WTC11 (cell line): ENCODE measurements at regions not wholly inside any gene's neighbourhood (a gene's known extent, or its start where the extent isn't known, plus 50 kb on each side); places are given as distances from the start of the nearest gene placed in this dataset.

Source experiments
- ATAC-seq: fragments of 200-7000 bp; cut with Tn5 transposase; 2 replicates; pipeline ENCODE4 v1.10.0; 2021; ENCODE audit warnings: mild to moderate bottlenecking, moderate library complexity
- CTCF ChIA-PET: fragments of 300-600 bp; sonication (Branson Sonifier 250); formaldehyde crosslinking; loops from one replicate; lab custom pipeline; 2021; ENCODE audit warnings: antibody characterized with exemption; lab: Charles Lee
- POLR2A ChIA-PET: fragments of 350-600 bp; sonication (Branson Sonifier 250); formaldehyde crosslinking; loops from one replicate; lab custom pipeline; 2021; ENCODE audit warnings: antibody characterized with exemption; lab: Charles Lee
- DNase-seq: peaks from one replicate; pipeline ENCODE4 v3.0.0; 2021; ENCODE audit warnings: low spot score
- H3K27ac Mint-ChIP-seq: 2 replicates; pipeline ENCODE4 v1.8.0; 2021; ENCODE audit warnings: mixed read lengths
- H3K27me3 Mint-ChIP-seq: 2 replicates; pipeline ENCODE4 v1.8.0; 2021; ENCODE audit warnings: low read depth, mild to moderate bottlenecking, moderate library complexity, mixed read lengths
- H3K36me3 Mint-ChIP-seq: 2 replicates; pipeline ENCODE4 v1.8.0; 2021; ENCODE audit warnings: mixed read lengths
- H3K4me1 Mint-ChIP-seq: 2 replicates; pipeline ENCODE4 v1.8.0; 2022; ENCODE audit warnings: mixed read lengths
- H3K4me3 Mint-ChIP-seq: 2 replicates; pipeline ENCODE4 v1.8.0; 2021; ENCODE audit warnings: mild to moderate bottlenecking, moderate library complexity, mixed read lengths
- H3K9me3 Mint-ChIP-seq: 2 replicates; pipeline ENCODE4 v1.8.0; 2021; ENCODE audit warnings: mixed read lengths
- CREM ChIP-seq: sonication (generic); formaldehyde crosslinking; IDR thresholded peaks from 2 replicates; pipeline ENCODE4 v1.8.1; 2022; ENCODE audit warnings: mild to moderate bottlenecking, missing genetic modification reagents, moderate library complexity
- ELF4 ChIP-seq: sonication (generic); formaldehyde crosslinking; IDR thresholded peaks from 2 replicates; pipeline ENCODE4 v1.8.1; 2022; ENCODE audit warnings: low read depth, mild to moderate bottlenecking, moderate library complexity, missing genetic modification reagents
- ETV6 ChIP-seq: sonication (generic); formaldehyde crosslinking; IDR thresholded peaks from 2 replicates; pipeline ENCODE4 v1.8.1; 2022; ENCODE audit warnings: mild to moderate bottlenecking, missing genetic modification reagents
- FOXK1 ChIP-seq: sonication (generic); formaldehyde crosslinking; IDR thresholded peaks from 2 replicates; pipeline ENCODE4 v1.8.0; 2022; ENCODE audit warnings: mild to moderate bottlenecking, moderate library complexity, missing genetic modification reagents
- GRHL2 ChIP-seq: fragments of 250-450 bp; sonication (Bioruptor Pico); IDR thresholded peaks from 2 replicates; pipeline ENCODE4 v1.8.0; 2022; ENCODE audit warnings: mild to moderate bottlenecking, moderate library complexity; ENCODE audit not compliant: insufficient replicate concordance, severe bottlenecking
- KAT7 ChIP-seq: sonication (generic); formaldehyde crosslinking; IDR thresholded peaks from 2 replicates; pipeline ENCODE4 v1.8.1; 2023; ENCODE audit warnings: missing genetic modification reagents, mild to moderate bottlenecking, borderline replicate concordance
- NR1H2 ChIP-seq: sonication (generic); formaldehyde crosslinking; IDR thresholded peaks from 2 replicates; pipeline ENCODE4 v1.9.0; 2021; ENCODE audit warnings: mild to moderate bottlenecking, moderate library complexity, missing genetic modification reagents
- NR3C1 ChIP-seq: sonication (generic); formaldehyde crosslinking; conservative IDR thresholded peaks from 2 replicates; pipeline ENCODE4 v1.8.1; 2023; ENCODE audit warnings: low read depth, mild to moderate bottlenecking, missing genetic modification reagents
- RELA ChIP-seq: sonication (generic); formaldehyde crosslinking; IDR thresholded peaks from 2 replicates; pipeline ENCODE4 v1.8.1; 2022; ENCODE audit warnings: missing genetic modification reagents, mild to moderate bottlenecking, borderline replicate concordance
- SP1 ChIP-seq: sonication (generic); formaldehyde crosslinking; conservative IDR thresholded peaks from 2 replicates; pipeline ENCODE4 v1.8.1; 2022; ENCODE audit warnings: missing genetic modification reagents
- TCF7 ChIP-seq: sonication (generic); formaldehyde crosslinking; IDR thresholded peaks from 2 replicates; pipeline ENCODE4 v1.8.0; 2022; ENCODE audit warnings: mild to moderate bottlenecking, low read depth, missing genetic modification reagents, moderate library complexity
- ZNF416 ChIP-seq: fragments of 250-450 bp; sonication (Bioruptor Pico); IDR thresholded peaks from 2 replicates; pipeline ENCODE4 v1.9.0; 2021; ENCODE audit warnings: mild to moderate bottlenecking, inconsistent platforms
- TF ChIP-seq, protein P1 (sequence below): sonication (generic); formaldehyde crosslinking; IDR thresholded peaks from 2 replicates; pipeline ENCODE4 v1.8.0; 2023; ENCODE audit warnings: mild to moderate bottlenecking, missing genetic modification reagents
- TF ChIP-seq, protein P2 (sequence below): sonication (generic); formaldehyde crosslinking; conservative IDR thresholded peaks from 2 replicates; pipeline ENCODE4 v1.8.1; 2023; ENCODE audit warnings: mild to moderate bottlenecking, low read depth, missing genetic modification reagents, moderate library complexity
- TF ChIP-seq, protein P3 (sequence below): sonication (generic); formaldehyde crosslinking; IDR thresholded peaks from 2 replicates; pipeline ENCODE4 v1.8.0; 2022; ENCODE audit warnings: mild to moderate bottlenecking, missing genetic modification reagents
- TF ChIP-seq, protein P4 (sequence below): sonication (generic); formaldehyde crosslinking; IDR thresholded peaks from 2 replicates; pipeline ENCODE4 v1.8.1; 2023; ENCODE audit warnings: mild to moderate bottlenecking, missing genetic modification reagents
- TF ChIP-seq, protein P5 (sequence below): fragments of 250-450 bp; sonication (Bioruptor Pico); IDR thresholded peaks from 2 replicates; pipeline ENCODE4 v2.1.2; 2022; ENCODE audit warnings: mild to moderate bottlenecking, moderate library complexity
- TF ChIP-seq, protein P6 (sequence below): sonication (generic); formaldehyde crosslinking; IDR thresholded peaks from 2 replicates; pipeline ENCODE4 v1.8.1; 2023; ENCODE audit warnings: mild to moderate bottlenecking, missing genetic modification reagents
- TF ChIP-seq, protein P7 (sequence below): sonication (generic); formaldehyde crosslinking; IDR thresholded peaks from 2 replicates; pipeline ENCODE4 v1.8.1; 2022; ENCODE audit warnings: low read depth, missing genetic modification reagents, borderline replicate concordance
- TF ChIP-seq, protein P8 (sequence below): fragments of 200-600 bp; IDR thresholded peaks from 2 replicates; pipeline ENCODE4 v1.8.0; 2022; ENCODE audit warnings: antibody characterized with exemption
- TF ChIP-seq, protein P9 (sequence below): fragments of 250-450 bp; sonication (Bioruptor Pico); IDR thresholded peaks from 2 replicates; pipeline ENCODE4 v1.9.0; 2021; ENCODE audit warnings: mild to moderate bottlenecking

DNA sequence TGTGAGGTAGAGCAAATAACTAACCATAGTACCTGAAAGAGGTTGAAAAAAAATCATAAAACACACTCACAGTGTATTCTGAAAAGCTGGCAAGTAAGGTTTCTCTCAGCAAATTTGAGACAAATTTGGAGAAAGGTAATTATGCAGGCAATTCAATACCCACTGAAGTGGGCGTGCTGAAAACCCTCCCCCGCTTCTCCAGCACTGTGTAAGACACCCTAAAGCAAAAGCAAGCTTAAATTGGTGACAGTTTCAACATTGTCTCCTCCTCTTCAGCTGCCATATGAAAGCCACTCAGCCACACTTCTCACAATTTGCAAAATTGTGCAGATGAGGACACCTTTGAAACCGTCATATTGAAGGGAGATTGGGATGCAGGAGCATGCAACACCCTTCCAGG lies 322.3 kb upstream of the CDH6 start:
- Mint-ChIP-seq H3K4me3 (no peak overlapping the region), H3K27ac (no peak overlapping the region), H3K27me3 (no peaks in the 10 kb centered on the region; the same call in none of the 2 replicates), H3K36me3 (no peaks in the 10 kb centered on the region), H3K4me1 (peaks cover 13% of the 10 kb centered on the region), H3K9me3 (no peaks in the 10 kb centered on the region)
- TF ChIP-seq NR1H2 (CRISPR knock-in tag) (no peak), ZNF416 (CRISPR knock-in tag) (no peak), FOXK1 (CRISPR knock-in tag) (no peak), CREM (no peak), ELF4 (CRISPR knock-in tag) (no peak), RELA (CRISPR knock-in tag) (no peak), KAT7 (no peak)
- TF ChIP-seq, protein P1, sequence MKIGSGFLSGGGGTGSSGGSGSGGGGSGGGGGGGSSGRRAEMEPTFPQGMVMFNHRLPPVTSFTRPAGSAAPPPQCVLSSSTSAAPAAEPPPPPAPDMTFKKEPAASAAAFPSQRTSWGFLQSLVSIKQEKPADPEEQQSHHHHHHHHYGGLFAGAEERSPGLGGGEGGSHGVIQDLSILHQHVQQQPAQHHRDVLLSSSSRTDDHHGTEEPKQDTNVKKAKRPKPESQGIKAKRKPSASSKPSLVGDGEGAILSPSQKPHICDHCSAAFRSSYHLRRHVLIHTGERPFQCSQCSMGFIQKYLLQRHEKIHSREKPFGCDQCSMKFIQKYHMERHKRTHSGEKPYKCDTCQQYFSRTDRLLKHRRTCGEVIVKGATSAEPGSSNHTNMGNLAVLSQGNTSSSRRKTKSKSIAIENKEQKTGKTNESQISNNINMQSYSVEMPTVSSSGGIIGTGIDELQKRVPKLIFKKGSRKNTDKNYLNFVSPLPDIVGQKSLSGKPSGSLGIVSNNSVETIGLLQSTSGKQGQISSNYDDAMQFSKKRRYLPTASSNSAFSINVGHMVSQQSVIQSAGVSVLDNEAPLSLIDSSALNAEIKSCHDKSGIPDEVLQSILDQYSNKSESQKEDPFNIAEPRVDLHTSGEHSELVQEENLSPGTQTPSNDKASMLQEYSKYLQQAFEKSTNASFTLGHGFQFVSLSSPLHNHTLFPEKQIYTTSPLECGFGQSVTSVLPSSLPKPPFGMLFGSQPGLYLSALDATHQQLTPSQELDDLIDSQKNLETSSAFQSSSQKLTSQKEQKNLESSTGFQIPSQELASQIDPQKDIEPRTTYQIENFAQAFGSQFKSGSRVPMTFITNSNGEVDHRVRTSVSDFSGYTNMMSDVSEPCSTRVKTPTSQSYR (CRISPR knock-in tag): no peak
- no peak for DNase-seq
- ChIA-PET CTCF (no interaction called here), POLR2A (no interaction called here)
- ATAC-seq: no peak

DNA sequence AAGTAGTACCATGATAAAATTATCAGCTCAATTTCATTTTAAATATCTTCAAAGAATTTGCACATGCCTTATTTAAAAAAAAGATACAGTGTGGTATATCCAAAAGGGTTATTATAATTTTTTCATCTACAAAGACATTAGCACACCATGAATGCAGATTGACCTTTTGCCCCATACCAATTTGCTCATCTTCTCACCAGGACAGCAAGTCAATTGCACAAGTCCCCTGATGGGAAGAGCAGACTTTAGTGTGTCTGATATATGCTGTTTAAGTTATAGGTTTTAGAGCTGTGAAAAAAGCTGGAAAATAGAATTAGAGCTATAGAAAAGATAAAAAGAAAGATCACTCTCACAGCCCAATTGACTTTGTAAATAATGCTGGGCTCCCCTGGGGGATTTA lies 325.8 kb upstream of the CDH6 start:
- H3K4me3 Mint-ChIP-seq: no peak overlapping the region
- H3K36me3 Mint-ChIP-seq: no peaks in the 10 kb centered on the region
- POLR2A ChIA-PET: no interaction called here
- CTCF ChIA-PET: no interaction called here
- H3K9me3 Mint-ChIP-seq: no peaks in the 10 kb centered on the region; the same call in 1 of the 2 replicates
- peaks cover 13% of the 10 kb centered on the region for H3K4me1 Mint-ChIP-seq
- H3K27me3 Mint-ChIP-seq: no peaks in the 10 kb centered on the region; the same call in none of the 2 replicates
- DNase-seq (no peak), ATAC-seq (no peak)
- H3K27ac Mint-ChIP-seq: no peak overlapping the region
- TF ChIP-seq NR1H2 (CRISPR knock-in tag) (no peak), ZNF416 (CRISPR knock-in tag) (no peak), ETV6 (CRISPR knock-in tag) (no peak), SP1 (no peak), NR3C1 (CRISPR knock-in tag) (no peak), GRHL2 (no peak), TCF7 (CRISPR knock-in tag) (no peak)
- TF ChIP-seq, protein P2, sequence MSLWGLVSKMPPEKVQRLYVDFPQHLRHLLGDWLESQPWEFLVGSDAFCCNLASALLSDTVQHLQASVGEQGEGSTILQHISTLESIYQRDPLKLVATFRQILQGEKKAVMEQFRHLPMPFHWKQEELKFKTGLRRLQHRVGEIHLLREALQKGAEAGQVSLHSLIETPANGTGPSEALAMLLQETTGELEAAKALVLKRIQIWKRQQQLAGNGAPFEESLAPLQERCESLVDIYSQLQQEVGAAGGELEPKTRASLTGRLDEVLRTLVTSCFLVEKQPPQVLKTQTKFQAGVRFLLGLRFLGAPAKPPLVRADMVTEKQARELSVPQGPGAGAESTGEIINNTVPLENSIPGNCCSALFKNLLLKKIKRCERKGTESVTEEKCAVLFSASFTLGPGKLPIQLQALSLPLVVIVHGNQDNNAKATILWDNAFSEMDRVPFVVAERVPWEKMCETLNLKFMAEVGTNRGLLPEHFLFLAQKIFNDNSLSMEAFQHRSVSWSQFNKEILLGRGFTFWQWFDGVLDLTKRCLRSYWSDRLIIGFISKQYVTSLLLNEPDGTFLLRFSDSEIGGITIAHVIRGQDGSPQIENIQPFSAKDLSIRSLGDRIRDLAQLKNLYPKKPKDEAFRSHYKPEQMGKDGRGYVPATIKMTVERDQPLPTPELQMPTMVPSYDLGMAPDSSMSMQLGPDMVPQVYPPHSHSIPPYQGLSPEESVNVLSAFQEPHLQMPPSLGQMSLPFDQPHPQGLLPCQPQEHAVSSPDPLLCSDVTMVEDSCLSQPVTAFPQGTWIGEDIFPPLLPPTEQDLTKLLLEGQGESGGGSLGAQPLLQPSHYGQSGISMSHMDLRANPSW (CRISPR knock-in tag): no peak
- TF ChIP-seq, protein P3, sequence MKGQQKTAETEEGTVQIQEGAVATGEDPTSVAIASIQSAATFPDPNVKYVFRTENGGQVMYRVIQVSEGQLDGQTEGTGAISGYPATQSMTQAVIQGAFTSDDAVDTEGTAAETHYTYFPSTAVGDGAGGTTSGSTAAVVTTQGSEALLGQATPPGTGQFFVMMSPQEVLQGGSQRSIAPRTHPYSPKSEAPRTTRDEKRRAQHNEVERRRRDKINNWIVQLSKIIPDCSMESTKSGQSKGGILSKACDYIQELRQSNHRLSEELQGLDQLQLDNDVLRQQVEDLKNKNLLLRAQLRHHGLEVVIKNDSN: no peak
- TF ChIP-seq, protein P4, sequence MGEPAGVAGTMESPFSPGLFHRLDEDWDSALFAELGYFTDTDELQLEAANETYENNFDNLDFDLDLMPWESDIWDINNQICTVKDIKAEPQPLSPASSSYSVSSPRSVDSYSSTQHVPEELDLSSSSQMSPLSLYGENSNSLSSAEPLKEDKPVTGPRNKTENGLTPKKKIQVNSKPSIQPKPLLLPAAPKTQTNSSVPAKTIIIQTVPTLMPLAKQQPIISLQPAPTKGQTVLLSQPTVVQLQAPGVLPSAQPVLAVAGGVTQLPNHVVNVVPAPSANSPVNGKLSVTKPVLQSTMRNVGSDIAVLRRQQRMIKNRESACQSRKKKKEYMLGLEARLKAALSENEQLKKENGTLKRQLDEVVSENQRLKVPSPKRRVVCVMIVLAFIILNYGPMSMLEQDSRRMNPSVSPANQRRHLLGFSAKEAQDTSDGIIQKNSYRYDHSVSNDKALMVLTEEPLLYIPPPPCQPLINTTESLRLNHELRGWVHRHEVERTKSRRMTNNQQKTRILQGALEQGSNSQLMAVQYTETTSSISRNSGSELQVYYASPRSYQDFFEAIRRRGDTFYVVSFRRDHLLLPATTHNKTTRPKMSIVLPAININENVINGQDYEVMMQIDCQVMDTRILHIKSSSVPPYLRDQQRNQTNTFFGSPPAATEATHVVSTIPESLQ: no peak
- TF ChIP-seq, protein P5, sequence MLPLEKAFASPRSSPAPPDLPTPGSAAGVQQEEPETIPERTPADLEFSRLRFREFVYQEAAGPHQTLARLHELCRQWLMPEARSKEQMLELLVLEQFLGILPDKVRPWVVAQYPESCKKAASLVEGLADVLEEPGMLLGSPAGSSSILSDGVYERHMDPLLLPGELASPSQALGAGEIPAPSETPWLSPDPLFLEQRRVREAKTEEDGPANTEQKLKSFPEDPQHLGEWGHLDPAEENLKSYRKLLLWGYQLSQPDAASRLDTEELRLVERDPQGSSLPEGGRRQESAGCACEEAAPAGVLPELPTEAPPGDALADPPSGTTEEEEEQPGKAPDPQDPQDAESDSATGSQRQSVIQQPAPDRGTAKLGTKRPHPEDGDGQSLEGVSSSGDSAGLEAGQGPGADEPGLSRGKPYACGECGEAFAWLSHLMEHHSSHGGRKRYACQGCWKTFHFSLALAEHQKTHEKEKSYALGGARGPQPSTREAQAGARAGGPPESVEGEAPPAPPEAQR (CRISPR knock-in tag): no peak
- TF ChIP-seq, protein P6, sequence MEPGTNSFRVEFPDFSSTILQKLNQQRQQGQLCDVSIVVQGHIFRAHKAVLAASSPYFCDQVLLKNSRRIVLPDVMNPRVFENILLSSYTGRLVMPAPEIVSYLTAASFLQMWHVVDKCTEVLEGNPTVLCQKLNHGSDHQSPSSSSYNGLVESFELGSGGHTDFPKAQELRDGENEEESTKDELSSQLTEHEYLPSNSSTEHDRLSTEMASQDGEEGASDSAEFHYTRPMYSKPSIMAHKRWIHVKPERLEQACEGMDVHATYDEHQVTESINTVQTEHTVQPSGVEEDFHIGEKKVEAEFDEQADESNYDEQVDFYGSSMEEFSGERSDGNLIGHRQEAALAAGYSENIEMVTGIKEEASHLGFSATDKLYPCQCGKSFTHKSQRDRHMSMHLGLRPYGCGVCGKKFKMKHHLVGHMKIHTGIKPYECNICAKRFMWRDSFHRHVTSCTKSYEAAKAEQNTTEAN (CRISPR knock-in tag): no peak
- TF ChIP-seq, protein P7, sequence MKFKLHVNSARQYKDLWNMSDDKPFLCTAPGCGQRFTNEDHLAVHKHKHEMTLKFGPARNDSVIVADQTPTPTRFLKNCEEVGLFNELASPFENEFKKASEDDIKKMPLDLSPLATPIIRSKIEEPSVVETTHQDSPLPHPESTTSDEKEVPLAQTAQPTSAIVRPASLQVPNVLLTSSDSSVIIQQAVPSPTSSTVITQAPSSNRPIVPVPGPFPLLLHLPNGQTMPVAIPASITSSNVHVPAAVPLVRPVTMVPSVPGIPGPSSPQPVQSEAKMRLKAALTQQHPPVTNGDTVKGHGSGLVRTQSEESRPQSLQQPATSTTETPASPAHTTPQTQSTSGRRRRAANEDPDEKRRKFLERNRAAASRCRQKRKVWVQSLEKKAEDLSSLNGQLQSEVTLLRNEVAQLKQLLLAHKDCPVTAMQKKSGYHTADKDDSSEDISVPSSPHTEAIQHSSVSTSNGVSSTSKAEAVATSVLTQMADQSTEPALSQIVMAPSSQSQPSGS: no peak
- TF ChIP-seq, protein P8, sequence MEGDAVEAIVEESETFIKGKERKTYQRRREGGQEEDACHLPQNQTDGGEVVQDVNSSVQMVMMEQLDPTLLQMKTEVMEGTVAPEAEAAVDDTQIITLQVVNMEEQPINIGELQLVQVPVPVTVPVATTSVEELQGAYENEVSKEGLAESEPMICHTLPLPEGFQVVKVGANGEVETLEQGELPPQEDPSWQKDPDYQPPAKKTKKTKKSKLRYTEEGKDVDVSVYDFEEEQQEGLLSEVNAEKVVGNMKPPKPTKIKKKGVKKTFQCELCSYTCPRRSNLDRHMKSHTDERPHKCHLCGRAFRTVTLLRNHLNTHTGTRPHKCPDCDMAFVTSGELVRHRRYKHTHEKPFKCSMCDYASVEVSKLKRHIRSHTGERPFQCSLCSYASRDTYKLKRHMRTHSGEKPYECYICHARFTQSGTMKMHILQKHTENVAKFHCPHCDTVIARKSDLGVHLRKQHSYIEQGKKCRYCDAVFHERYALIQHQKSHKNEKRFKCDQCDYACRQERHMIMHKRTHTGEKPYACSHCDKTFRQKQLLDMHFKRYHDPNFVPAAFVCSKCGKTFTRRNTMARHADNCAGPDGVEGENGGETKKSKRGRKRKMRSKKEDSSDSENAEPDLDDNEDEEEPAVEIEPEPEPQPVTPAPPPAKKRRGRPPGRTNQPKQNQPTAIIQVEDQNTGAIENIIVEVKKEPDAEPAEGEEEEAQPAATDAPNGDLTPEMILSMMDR: no peak
- TF ChIP-seq, protein P9, sequence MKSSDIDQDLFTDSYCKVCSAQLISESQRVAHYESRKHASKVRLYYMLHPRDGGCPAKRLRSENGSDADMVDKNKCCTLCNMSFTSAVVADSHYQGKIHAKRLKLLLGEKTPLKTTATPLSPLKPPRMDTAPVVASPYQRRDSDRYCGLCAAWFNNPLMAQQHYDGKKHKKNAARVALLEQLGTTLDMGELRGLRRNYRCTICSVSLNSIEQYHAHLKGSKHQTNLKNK (CRISPR knock-in tag): no peak
